CD4-positive, alpha-beta T cell treated with Interleukin-12 subunit alpha and Interleukin-12 subunit beta, for 1 hour (primary cell): ENCODE measurements at regions not wholly inside any gene's neighbourhood (a gene's known extent, or its start where the extent isn't known, plus 50 kb on each side); places are given as distances from the start of the nearest gene placed in this dataset.
A peak's percentile ranks its signal among the peaks of the same experiment; 100 is the strongest.
"Not testable (repeated sequence)": the region's sequence is repeated elsewhere in the genome, so short reads cannot be mapped to it uniquely, and the experiment has no call there.

Source experiments
- DNase-seq: peaks from one replicate; pipeline ENCODE4 v3.0.0-alpha.2; 2020

GRCh38 chr15:77838061-77838460, 205.3 kb upstream of the LINGO1 start:
- no peak for DNase-seq

GRCh38 chr15:77837649-77838025, 204.9 kb upstream of the LINGO1 start:
- no peak for DNase-seq

DNA sequence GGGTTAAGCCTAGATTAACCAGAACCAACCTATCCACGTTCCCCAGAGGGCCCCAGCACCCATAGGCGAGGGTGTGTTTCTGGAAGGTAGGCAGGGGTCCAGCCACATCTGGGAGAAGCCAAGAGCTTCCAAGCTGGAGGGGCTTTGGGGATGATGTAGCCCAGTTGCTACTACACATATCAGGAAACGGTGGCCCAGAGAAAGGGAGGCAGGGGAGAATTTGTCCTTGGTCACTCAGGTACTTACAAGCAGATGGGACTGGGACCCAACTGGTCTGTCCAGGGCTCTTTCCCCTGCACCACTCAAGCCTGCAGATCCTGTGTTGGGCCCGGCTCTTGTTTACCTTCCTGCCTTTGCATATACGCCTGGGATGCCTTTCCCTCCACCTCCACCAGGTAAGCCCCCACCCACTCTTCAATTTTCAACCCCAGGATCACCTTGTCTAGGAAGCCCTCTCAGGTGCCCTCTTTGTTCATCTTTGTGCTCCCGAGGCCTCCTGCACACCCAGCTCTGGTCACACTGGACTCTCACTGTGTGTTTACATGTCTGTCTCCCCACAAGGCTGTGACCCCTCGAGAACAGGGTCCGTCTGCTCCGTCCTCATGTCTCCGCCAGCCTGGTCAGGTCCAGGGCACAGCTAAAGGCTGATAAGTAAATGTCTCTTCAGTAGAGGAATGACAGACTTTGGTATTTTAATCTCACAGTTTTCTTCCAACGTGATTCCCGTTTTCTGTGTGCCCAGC, 204.4 kb upstream of the LINGO1 start:
- no peak for DNase-seq

GRCh38 chr15:77836121-77836692, 203.5 kb upstream of the LINGO1 start:
- DNase-seq: no peak

GRCh38 chr15:77834276-77834990, 201.7 kb upstream of the LINGO1 start:
- DNase-seq: no peak

- DNase-seq: no peak
Measured at GRCh38 chr15:77832874-77833273, 200.2 kb upstream of the LINGO1 start.

DNA sequence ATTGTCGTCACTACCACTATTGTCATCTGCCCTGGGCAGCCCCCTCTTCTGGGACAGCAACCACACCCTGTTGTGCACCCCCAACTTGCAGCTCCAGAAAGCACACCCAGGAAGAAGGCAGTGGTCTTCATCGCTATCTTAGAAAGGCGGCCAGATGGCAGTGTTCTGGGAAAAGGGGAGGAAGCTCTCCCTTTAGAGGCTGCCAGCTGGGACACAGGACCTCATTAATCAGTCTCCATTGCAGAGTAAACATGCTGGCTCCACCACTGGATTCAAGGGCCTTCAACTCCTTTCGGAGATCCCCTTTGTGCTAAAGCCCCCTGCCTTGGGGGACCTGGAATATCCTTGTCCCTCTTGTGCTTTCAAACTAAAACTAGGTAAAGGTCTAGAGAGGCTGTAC, 199.3 kb upstream of the LINGO1 start:
- DNase-seq: no peak

DNA sequence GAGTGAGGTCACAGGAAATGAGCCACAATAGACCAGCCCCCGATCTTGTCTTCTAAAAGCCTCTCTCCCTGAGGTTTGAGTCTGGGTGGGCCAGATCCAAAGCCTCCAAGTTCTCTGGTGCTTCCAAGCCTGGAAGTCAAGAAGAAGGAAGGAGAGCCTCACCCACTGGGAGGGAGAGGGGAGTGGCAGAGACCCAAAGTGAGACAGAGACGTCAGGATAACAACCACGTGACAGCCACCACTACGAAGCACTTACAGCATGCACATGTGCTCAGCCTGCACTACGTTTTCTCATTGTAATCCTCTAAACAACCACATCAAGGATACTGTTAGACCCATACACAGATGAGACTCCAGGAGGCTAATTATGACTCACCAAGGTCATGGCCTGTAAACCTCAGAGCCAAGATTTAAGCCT, 197.3 kb upstream of the LINGO1 start:
- no peak for DNase-seq

- not testable (repeated sequence) for DNase-seq
Measured at GRCh38 chr15:77829331-77829730, 196.6 kb upstream of the LINGO1 start.

DNA sequence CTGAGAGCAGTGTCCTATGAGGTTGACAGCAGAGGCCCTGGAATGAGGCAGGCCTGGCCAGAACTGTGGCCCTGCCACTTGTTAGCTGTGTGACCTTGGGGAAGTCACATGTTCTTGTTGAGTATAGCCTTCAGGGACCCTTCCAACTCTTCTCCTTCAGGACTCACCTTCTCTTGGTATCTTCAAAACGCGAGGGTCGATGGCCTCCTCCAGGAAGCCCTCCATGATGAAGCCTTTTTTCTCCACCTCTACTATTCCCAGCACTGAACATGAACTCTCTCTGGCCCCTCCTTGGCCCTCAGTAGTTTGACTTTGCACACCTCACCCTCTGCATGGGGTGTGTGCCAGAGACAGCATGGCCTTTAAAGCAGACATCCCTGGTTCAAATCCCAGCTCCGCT, 195.1 kb upstream of the LINGO1 start:
- no peak for DNase-seq

GRCh38 chr15:77826006-77826695, 193.4 kb upstream of the LINGO1 start:
- no peak for DNase-seq

DNA sequence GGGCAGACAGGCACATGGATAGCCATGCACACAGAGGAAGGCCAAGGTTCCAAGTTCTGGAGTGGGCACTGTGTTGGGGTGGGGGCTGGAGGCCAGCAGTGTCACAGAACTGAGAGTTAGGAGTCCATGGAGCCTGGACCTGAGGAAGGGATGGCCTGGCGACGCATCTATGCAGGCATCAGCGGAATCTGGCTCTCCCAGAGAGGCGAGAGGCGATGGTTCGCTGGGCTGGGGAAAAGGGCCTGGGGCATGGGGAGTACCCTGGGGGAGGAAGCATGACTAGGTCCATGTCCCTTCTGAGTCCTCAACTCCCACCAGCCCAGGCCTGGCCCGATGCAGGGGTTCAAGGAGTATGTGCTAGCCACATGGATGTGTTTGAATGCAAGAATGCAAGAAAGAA, 192.8 kb upstream of the LINGO1 start:
- no peak for DNase-seq

DNA sequence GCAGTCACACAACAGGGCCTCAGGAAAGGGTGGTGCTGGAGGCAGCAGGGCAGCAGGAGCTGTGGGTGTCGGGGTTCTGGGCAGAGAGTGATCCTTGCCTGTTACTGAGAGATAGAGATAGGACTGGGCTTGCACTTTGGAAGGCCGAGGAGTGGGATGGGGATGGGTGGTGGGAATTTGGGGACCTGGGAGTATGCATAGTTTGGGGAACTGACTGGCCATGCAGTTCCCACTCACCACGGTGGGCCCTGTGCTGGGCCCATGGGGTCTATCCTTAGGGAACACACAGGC, 192.5 kb upstream of the LINGO1 start:
- no peak for DNase-seq

DNA sequence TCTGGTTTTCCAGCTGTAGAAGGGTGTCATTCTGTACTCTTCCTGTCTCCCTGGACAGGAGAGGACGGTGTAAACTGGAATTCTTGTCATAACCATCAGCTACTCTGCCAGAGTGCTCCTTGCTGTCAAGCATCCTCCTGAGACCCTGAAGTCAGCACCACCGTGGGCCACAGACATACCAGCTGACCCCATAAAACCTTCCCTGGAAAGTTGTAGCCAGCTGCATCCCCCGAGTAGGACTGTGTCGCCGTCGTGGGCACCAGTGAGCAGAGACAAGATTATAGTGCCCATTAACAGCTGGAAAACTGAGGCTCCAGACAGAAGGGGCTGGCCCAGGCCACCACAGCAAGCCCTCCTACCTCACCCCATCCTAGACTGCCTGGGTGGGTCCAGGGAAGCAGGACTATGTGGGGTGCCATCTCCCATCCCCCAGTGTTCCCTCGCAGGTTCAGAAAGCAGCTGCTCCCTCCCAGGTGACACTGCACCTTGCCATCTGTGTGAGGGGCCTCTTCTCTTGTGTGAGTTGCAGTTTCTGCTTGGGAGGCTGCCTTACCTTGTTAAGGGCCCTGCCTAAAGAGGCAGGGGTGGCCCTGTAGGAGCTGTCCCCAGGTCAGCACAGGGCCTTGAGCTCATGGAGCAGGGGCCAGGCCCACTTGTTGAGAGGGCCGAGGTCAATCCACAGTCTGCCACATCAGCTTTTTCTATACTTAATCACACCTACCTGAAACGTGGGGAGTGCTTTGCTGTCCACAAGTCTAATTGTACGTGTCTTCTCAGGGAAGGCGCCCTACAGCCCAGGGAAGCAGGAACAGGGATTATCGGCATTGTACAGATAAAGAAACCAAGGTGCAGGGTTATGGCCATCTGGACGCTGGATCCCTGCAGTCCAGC, 191.9 kb upstream of the LINGO1 start:
- no peak for DNase-seq

GRCh38 chr15:77823736-77824135, 191.0 kb upstream of the LINGO1 start:
- no peak for DNase-seq

GRCh38 chr15:77822631-77823230, 190.0 kb upstream of the LINGO1 start:
- no peak for DNase-seq

DNA sequence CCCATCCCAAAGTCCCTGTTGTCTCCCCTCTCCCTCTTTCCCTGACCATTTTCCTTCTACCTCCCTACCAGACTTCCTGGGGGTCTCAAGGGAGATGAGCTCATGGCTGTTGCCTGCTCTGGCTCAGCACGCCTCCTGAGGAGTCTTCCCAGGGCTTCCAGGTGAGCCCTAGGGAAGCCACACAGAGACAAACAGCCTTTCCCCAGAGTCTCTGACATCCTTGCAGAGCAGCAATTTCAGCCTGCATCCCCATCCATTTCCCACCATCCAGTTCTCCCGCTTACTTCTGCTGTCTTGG, 189.2 kb upstream of the LINGO1 start:
- DNase-seq: no peak

GRCh38 chr15:77821188-77821958, 188.7 kb upstream of the LINGO1 start:
- peak; percentile 3 for DNase-seq

- no peak for DNase-seq
Measured at GRCh38 chr15:77819851-77820728, 187.4 kb upstream of the LINGO1 start.

DNA sequence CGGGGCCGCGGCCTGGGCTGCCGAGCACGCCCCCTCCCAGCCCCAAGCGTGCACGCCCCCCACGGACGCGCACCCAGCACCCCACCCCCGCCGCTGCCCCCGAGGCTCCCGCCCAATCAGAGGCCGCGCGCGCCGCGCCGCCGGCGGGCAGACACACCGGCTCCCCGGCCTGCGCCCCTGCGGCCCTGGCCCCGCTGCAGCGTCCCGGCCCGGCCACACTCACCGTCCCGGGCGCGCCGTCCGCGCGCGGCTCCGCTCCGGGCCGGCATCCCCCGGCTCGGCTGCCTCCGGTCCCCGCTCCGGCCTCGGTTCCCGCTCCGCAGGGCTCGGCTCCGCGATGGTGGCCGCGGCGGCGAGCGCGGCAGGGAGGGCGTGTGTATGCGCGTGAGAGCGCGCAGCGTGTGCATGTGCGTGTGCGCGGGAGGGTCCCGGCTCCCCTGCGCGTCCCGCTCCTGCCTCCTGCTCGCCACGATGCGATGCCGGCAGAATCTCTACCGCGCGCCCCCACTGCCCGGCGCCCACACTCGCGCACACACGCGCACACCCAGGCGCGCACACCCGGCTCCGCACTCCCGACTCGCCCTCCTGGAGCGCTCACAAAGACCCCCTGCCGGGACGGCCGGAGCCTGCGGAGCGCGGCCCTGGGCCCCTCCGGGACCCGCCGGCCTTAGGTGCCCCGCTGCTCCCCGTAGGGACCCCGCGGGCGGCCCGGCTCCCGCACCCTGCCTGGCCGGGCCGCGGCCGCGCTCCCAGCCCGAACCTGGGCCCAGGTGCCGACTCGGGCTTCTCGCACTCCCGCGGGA, 186.5 kb upstream of the LINGO1 start:
- no peak for DNase-seq
